ENCODE measurements at regions not wholly inside any gene's neighbourhood (a gene's known extent, or its start where the extent isn't known, plus 50 kb on each side); places are given as distances from the start of the nearest gene placed in this dataset.

GRCh38 chr7:111668711-111669110, 106.4 kb upstream of the IMMP2L start (continued):
- TF ChIP-seq ZNF592 (IDR thresholded peaks at IDR 0.05) (no peak), BRCA1 (IDR thresholded peaks at IDR 0.05; ENCODE audit: low read depth, low read length) (no peak), JUND (IDR thresholded peaks at IDR 0.05; ENCODE audit: low read depth, low read length) (no peak), USF1 (IDR thresholded peaks at IDR 0.05; ENCODE audit: borderline replicate concordance, extremely low read length, insufficient read depth, low read depth, low read length) (no peak), BCL11A (IDR thresholded peaks at IDR 0.05; ENCODE audit: low read depth, low read length) (no peak), IKZF1 (conservative IDR thresholded peaks at IDR 0.05) (no peak), CHD4 (IDR thresholded peaks at IDR 0.05) (no peak), CREB1 (IDR thresholded peaks at IDR 0.05; ENCODE audit: low read depth) (no peak), SP1 (IDR thresholded peaks at IDR 0.05; ENCODE audit: low read depth, low read length) (no peak), NFXL1 (IDR thresholded peaks at IDR 0.05; ENCODE audit: borderline replicate concordance) (no peak), TAF1 (IDR thresholded peaks at IDR 0.05; ENCODE audit: borderline replicate concordance, low read depth, low read length) (no peak)
